IMR-90 (cell line): ENCODE measurements at regions not wholly inside any gene's neighbourhood (a gene's known extent, or its start where the extent isn't known, plus 50 kb on each side); places are given as distances from the start of the nearest gene placed in this dataset.

Experiments used
- BHLHE40 ChIP-seq: fragments of 150-350 bp; IDR thresholded peaks from 2 replicates; pipeline ENCODE4 v1.6.1; 2016; ENCODE audit warnings: mild to moderate bottlenecking, low read depth, low read length
- CEBPB ChIP-seq: IDR thresholded peaks from 2 replicates; pipeline ENCODE4 v1.6.1; 2012; ENCODE audit warnings: low read depth, low read length, improper control_type of control experiment
- CHD1 ChIP-seq: IDR thresholded peaks from 2 replicates; pipeline ENCODE4 v1.6.1; 2012; ENCODE audit warnings: low read depth, low read length, improper control_type of control experiment
- POLR2A ChIP-seq: IDR thresholded peaks from 2 replicates; pipeline ENCODE4 v1.6.1; 2012; ENCODE audit warnings: mild to moderate bottlenecking, low read depth, low read length
- RAD21 ChIP-seq: IDR thresholded peaks from 2 replicates; pipeline ENCODE4 v1.6.1; 2012; ENCODE audit warnings: low read length, improper control_type of control experiment
- TF ChIP-seq, protein P1 (sequence below): conservative IDR thresholded peaks from 2 replicates; pipeline ENCODE4 v1.5.1; 2012; ENCODE audit warnings: mild to moderate bottlenecking, low read depth, low read length, improper control_type of control experiment
- TF ChIP-seq, protein P2 (sequence below): fragments of 150-350 bp; IDR thresholded peaks from 2 replicates; pipeline ENCODE4 v1.6.1; 2017; ENCODE audit warnings: mild to moderate bottlenecking, antibody characterized with exemption, low read length, low read depth

DNA sequence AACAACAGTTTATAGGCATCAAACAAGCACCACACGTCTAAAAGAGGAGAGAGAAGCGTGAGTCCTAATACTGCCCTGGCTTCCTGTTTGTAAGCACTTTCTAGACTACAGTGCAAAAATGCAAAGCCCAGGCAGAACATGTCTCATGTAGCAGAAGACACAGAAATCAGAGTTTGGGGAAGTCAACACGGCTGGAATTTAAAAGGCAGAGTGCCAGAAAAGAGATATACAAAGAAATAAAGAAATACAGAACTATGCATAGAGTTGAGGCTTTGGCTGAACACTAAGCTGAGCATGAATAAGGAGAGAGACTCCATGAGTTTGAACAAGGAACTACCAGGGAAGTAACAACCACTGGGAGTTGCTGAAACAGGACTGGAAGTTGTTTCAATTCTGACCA, 566.6 kb upstream of the NR5A2 start:
- TF ChIP-seq CHD1: no peak
- TF ChIP-seq, protein P1, sequence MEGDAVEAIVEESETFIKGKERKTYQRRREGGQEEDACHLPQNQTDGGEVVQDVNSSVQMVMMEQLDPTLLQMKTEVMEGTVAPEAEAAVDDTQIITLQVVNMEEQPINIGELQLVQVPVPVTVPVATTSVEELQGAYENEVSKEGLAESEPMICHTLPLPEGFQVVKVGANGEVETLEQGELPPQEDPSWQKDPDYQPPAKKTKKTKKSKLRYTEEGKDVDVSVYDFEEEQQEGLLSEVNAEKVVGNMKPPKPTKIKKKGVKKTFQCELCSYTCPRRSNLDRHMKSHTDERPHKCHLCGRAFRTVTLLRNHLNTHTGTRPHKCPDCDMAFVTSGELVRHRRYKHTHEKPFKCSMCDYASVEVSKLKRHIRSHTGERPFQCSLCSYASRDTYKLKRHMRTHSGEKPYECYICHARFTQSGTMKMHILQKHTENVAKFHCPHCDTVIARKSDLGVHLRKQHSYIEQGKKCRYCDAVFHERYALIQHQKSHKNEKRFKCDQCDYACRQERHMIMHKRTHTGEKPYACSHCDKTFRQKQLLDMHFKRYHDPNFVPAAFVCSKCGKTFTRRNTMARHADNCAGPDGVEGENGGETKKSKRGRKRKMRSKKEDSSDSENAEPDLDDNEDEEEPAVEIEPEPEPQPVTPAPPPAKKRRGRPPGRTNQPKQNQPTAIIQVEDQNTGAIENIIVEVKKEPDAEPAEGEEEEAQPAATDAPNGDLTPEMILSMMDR: 0 out of 2 replicates have a peak, but pooled peaks have one; percentile 13
- no peak for TF ChIP-seq POLR2A
- TF ChIP-seq BHLHE40: no peak
- TF ChIP-seq RAD21: no peak
- TF ChIP-seq, protein P2, sequence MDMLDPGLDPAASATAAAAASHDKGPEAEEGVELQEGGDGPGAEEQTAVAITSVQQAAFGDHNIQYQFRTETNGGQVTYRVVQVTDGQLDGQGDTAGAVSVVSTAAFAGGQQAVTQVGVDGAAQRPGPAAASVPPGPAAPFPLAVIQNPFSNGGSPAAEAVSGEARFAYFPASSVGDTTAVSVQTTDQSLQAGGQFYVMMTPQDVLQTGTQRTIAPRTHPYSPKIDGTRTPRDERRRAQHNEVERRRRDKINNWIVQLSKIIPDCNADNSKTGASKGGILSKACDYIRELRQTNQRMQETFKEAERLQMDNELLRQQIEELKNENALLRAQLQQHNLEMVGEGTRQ: no peak
- no peak for TF ChIP-seq CEBPB
